IMR-90 (cell line): ENCODE measurements at regions not wholly inside any gene's neighbourhood (a gene's known extent, or its start where the extent isn't known, plus 50 kb on each side); places are given as distances from the start of the nearest gene placed in this dataset.
A peak's percentile ranks its signal among the peaks of the same experiment; 100 is the strongest.

Source experiments
- ATAC-seq: fragments of 200-7000 bp; cut with Tn5 transposase; 2 replicates; pipeline ENCODE4 v1.9.1; 2020; ENCODE audit warnings: low read depth, mild to moderate bottlenecking, moderate library complexity
- BruUV-seq: library from RNA; stranded (reverse); fragments of 400-500 nt; replicated peaks from 2 replicates; lab custom pipeline; 2021; lab: Mats Ljungman, UMichigan
- CTCF ChIA-PET: fragments of 300-600 bp; formaldehyde crosslinking; extraction: SDS; loops from one replicate; lab custom pipeline; 2021; ENCODE audit warnings: antibody characterized with exemption; lab: Yijun Ruan, JAX
- POLR2A ChIA-PET: fragments of 300-600 bp; sonication (Branson Sonifier 250); formaldehyde crosslinking; loops from one replicate; lab custom pipeline; 2022; ENCODE audit warnings: antibody characterized with exemption; ENCODE audit not compliant: unreplicated experiment; lab: Charles Lee
- DNase-seq: peaks from one replicate; pipeline ENCODE4 v3.0.0; 2013
- H2AFZ ChIP-seq: replicated peaks from 2 replicates; pipeline ENCODE3; 2013; ENCODE audit warnings: low read length, mild to moderate bottlenecking; ENCODE audit not compliant: poor library complexity
- H2AK5ac ChIP-seq: 2 replicates; pipeline ENCODE4 v1.6.1; 2013; ENCODE audit warnings: low read depth, low read length, inconsistent platforms
- H2AK9ac ChIP-seq: replicated peaks from 2 replicates; pipeline ENCODE3; 2013; ENCODE audit warnings: mild to moderate bottlenecking, low read depth, low read length, moderate library complexity; ENCODE audit not compliant: poor library complexity
- H2BK120ac ChIP-seq: 2 replicates; pipeline ENCODE4 v1.6.1; 2013; ENCODE audit warnings: low read depth, low read length, inconsistent platforms
- H2BK15ac ChIP-seq: 3 replicates; pipeline ENCODE4 v1.6.1; 2013; ENCODE audit warnings: low read depth, low read length, inconsistent platforms
- H2BK20ac ChIP-seq: 2 replicates; pipeline ENCODE4 v1.6.1; 2013; ENCODE audit warnings: low read depth, mild to moderate bottlenecking, inconsistent platforms, low read length, moderate library complexity
- H2BK5ac ChIP-seq: 2 replicates; pipeline ENCODE4 v1.6.1; 2013; ENCODE audit warnings: mild to moderate bottlenecking, low read depth, low read length, inconsistent platforms; ENCODE audit not compliant: poor library complexity, severe bottlenecking
- H3K14ac ChIP-seq: replicated peaks from 2 replicates; pipeline ENCODE4 v1.6.1; 2013; ENCODE audit warnings: low read depth, low read length, inconsistent platforms
- H3K18ac ChIP-seq: 2 replicates; pipeline ENCODE4 v1.6.1; 2013; ENCODE audit warnings: low read depth, low read length, control low read depth
- H3K23ac ChIP-seq: 2 replicates; pipeline ENCODE4 v1.6.1; 2013; ENCODE audit warnings: low read depth, low read length, inconsistent platforms
- H3K27ac ChIP-seq: 2 replicates; pipeline ENCODE4 v1.5.1; 2013; ENCODE audit warnings: mild to moderate bottlenecking, control low read depth, low read length; ENCODE audit not compliant: insufficient read depth
- H3K27me3 ChIP-seq: 2 replicates; pipeline ENCODE4 v1.6.1; 2013; ENCODE audit warnings: low read length; ENCODE audit not compliant: control insufficient read depth, insufficient read depth
- H3K36me3 ChIP-seq: 2 replicates; pipeline ENCODE4 v1.6.1; 2013; ENCODE audit warnings: low read length, mixed read lengths; ENCODE audit not compliant: control insufficient read depth, insufficient read depth
- H3K4ac ChIP-seq: 2 replicates; pipeline ENCODE4 v1.6.1; 2013; ENCODE audit warnings: low read depth, low read length, inconsistent platforms
- H3K4me1 ChIP-seq: 2 replicates; pipeline ENCODE4 v1.6.1; 2013; ENCODE audit warnings: low read length, mixed read lengths; ENCODE audit not compliant: control insufficient read depth, insufficient read depth
- H3K4me2 ChIP-seq: 2 replicates; pipeline ENCODE4 v1.6.1; 2013; ENCODE audit warnings: low read depth, mild to moderate bottlenecking, control low read depth, low read length, moderate library complexity
- H3K4me3 ChIP-seq: 2 replicates; pipeline ENCODE4 v1.5.1; 2013; ENCODE audit warnings: low read depth, mild to moderate bottlenecking, control low read depth, low read length, moderate library complexity; ENCODE audit not compliant: insufficient read depth
- H3K56ac ChIP-seq: 2 replicates; pipeline ENCODE4 v1.6.1; 2013; ENCODE audit warnings: low read length, inconsistent platforms; ENCODE audit not compliant: insufficient read depth; ENCODE audit errors: extremely low read depth
- H3K79me1 ChIP-seq, 2 experiments: 2 replicates each; pipeline ENCODE4 v1.6.1; 2013; ENCODE audit warnings: low read length in 2 of 2, inconsistent platforms in 1 of 2, low read depth in 1 of 2
- H3K9ac ChIP-seq: 2 replicates; pipeline ENCODE4 v1.6.1; 2013; ENCODE audit warnings: low read depth, low read length, control low read depth
- H3K9me1 ChIP-seq: 2 replicates; pipeline ENCODE4 v1.6.1; 2013; ENCODE audit warnings: low read length, inconsistent platforms; ENCODE audit not compliant: insufficient read depth
- H3K9me3 ChIP-seq: 2 replicates; pipeline ENCODE4 v1.6.1; 2013; ENCODE audit warnings: low read length; ENCODE audit not compliant: control insufficient read depth, insufficient read depth
- H4K20me1 ChIP-seq: 2 replicates; pipeline ENCODE4 v1.6.1; 2013; ENCODE audit warnings: low read length, inconsistent platforms; ENCODE audit not compliant: insufficient read depth
- H4K5ac ChIP-seq: 2 replicates; pipeline ENCODE4 v1.6.1; 2013; ENCODE audit warnings: mild to moderate bottlenecking, low read depth, low read length, control low read depth
- H4K8ac ChIP-seq, 2 experiments: 2 replicates each; pipeline ENCODE4 v1.6.1; 2013; ENCODE audit warnings: low read depth in 2 of 2, low read length in 2 of 2, control low read depth in 1 of 2, inconsistent platforms in 1 of 2
- H4K91ac ChIP-seq: 2 replicates; pipeline ENCODE4 v1.6.1; 2013; ENCODE audit warnings: low read depth, low read length, inconsistent platforms; ENCODE audit not compliant: insufficient read depth
- CEBPB ChIP-seq: IDR thresholded peaks from 2 replicates; pipeline ENCODE4 v1.6.1; 2012; ENCODE audit warnings: low read depth, low read length, improper control_type of control experiment
- MAZ ChIP-seq: IDR thresholded peaks from 2 replicates; pipeline ENCODE4 v1.6.1; 2012; ENCODE audit warnings: low read depth, mild to moderate bottlenecking, low read length, improper control_type of control experiment, moderate library complexity, borderline replicate concordance
- MXI1 ChIP-seq: IDR thresholded peaks from 2 replicates; pipeline ENCODE4 v1.6.1; 2012; ENCODE audit warnings: low read depth, mild to moderate bottlenecking, low read length, moderate library complexity, borderline replicate concordance
- WGBS, 2 experiments: methylation state at CpG; one replicate each; pipeline versions ENCODE4 v1.1.5 to v1.1.7; 2013; ENCODE audit warnings: missing lambda C conversion rate in 2 of 2; ENCODE audit not compliant: insufficient read length in 1 of 2; ENCODE audit errors: extremely low coverage in 2 of 2; 5-methylcytosine and 5-hydroxymethylcytosine counted together
- dilution Hi-C: fragments of 300-500 bp; cut with HindIII; formaldehyde crosslinking; loops from one replicate; pipeline ENCODE4 v1.14.3; 2018; ENCODE audit warnings: low sequenced_read_pairs; ENCODE audit not compliant: unreplicated experiment
- in situ Hi-C: fragments of 300-500 bp; cut with MboI; formaldehyde crosslinking; loops from 3 replicates; pipeline ENCODE4 v1.14.3; 2019; ENCODE audit warnings: low sequenced_read_pairs, inconsistent platforms, mixed read lengths
- intact Hi-C: fragments of 100-400 bp; cut with micrococcal nuclease; formaldehyde crosslinking; loops from 2 replicates; pipeline ENCODE4 v1.10.0; 2022

DNA sequence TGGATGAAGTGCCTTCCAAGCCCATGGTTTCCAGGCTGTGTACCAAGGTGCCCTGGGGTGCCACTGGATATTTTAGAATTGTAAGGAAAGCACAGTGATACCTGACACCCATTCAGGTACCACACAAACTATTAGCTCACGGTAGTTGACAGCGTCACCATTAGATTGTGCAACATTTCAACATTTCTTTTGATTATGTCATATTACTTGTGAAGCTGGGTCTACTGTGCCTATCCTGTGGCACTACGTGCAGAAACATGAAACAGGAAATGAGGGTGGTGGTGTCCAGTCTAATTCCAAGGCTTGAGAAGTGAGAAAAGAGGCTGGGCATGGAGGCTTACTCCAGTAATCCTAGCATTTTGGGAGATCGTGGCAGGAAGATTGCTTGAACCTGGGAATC, 75.5 kb upstream of the CPM start:
- H3K9me1 ChIP-seq, result peaks cover 4% of the 10 kb centered on the region
- TF ChIP-seq CEBPB (peak; percentile 86), MAZ (no peak), MXI1 (no peak)
- no TSS peak for BruUV-seq
- no peak overlapping the region for H2AFZ ChIP-seq
- CTCF ChIA-PET, result interaction anchor here (0.6 kb wide), 2 partner anchors 23 to 45 kb away, joined by 3 read pairs; no protein-coding TSS in a partner anchor
- POLR2A ChIA-PET, result no interaction called here
- peak overlapping the region; percentile 2; the same call in 1 of the 2 replicates for H3K14ac ChIP-seq
- no peak overlapping the region for H3K23ac ChIP-seq
- H3K56ac ChIP-seq, result peak overlapping the region; percentile 4; the same call in 1 of the 2 replicates
- peak overlapping the region; percentile 58; the same call in 1 of the 3 replicates for H2BK15ac ChIP-seq
- H4K91ac ChIP-seq, result peak overlapping the region; percentile 1
- intact Hi-C loops (no loop called here), dilution Hi-C loops (no loop called here), in situ Hi-C loops (no loop called here)
- no CpG with 5 or more reads among the region's 4 CpGs for WGBS, 2 experiments
- H4K5ac ChIP-seq, result peak overlapping the region; percentile 75
- H3K4ac ChIP-seq, result peak overlapping the region; percentile 62; the same call in 1 of the 2 replicates
- H2BK20ac ChIP-seq, result peak overlapping the region; percentile 38; the same call in 1 of the 2 replicates
- peaks cover 17% of the 10 kb centered on the region for H3K4me1 ChIP-seq
- peak overlapping the region; percentile 23 for H2AK5ac ChIP-seq
- peak overlapping the region; percentile 97 for H2BK5ac ChIP-seq
- ATAC-seq (no peak), DNase-seq (peak; percentile 11)
- H2BK120ac ChIP-seq, result peak overlapping the region; percentile 42
- no peak overlapping the region for H3K4me3 ChIP-seq
- no peak overlapping the region for H3K9ac ChIP-seq
- no peaks in the 10 kb centered on the region for H4K20me1 ChIP-seq
- peak overlapping the region; percentile 6 to 45; a peak in 1 of 4 replicates for H4K8ac ChIP-seq
- peak overlapping the region; percentile 81 for H3K18ac ChIP-seq
- H3K9me3 ChIP-seq, result no peaks in the 10 kb centered on the region
- H3K4me2 ChIP-seq, result peak overlapping the region; percentile 1; the same call in 1 of the 2 replicates
- peak overlapping the region; percentile 76; the same call in 1 of the 2 replicates for H3K27ac ChIP-seq
- no peaks in the 10 kb centered on the region for H3K27me3 ChIP-seq
- no peak overlapping the region for H2AK9ac ChIP-seq
- no peaks in the 10 kb centered on the region for H3K79me1 ChIP-seq
- H3K36me3 ChIP-seq, result no peaks in the 10 kb centered on the region
